BLaER1 treated with 17β-estradiol and CSF1 and Interleukin-3, amounts not matched to agents 10 nM and 100 nM (cell line): ENCODE measurements at regions not wholly inside any gene's neighbourhood (a gene's known extent, or its start where the extent isn't known, plus 50 kb on each side); places are given as distances from the start of the nearest gene placed in this dataset.

Source experiments
- H3K27ac ChIP-seq, 11 experiments: shearing (Covaris generic); formaldehyde crosslinking; 2 replicates each; pipeline ENCODE4 v1.8.1; 2022
- H3K27me3 ChIP-seq, 11 experiments: shearing (Covaris generic); formaldehyde crosslinking; 2 replicates each; pipeline ENCODE4 v1.8.1; 2022
- H3K36me3 ChIP-seq, 11 experiments: shearing (Covaris generic); formaldehyde crosslinking; 2 replicates each; pipeline ENCODE4 v1.8.1; 2022
- H3K4me1 ChIP-seq, 10 experiments: shearing (Covaris generic); formaldehyde crosslinking; 2 replicates each; pipeline ENCODE4 v1.8.1; 2022
- H3K4me2 ChIP-seq, 11 experiments: shearing (Covaris generic); formaldehyde crosslinking; 2 replicates each; pipeline ENCODE4 v1.8.1; 2022
- H3K4me3 ChIP-seq, 10 experiments: shearing (Covaris generic); formaldehyde crosslinking; 2 replicates each; pipeline ENCODE4 v1.8.1; 2022
- H3K9ac ChIP-seq, 11 experiments: shearing (Covaris generic); formaldehyde crosslinking; 2 replicates each; pipeline ENCODE4 v1.8.1; 2022
- H3K9me3 ChIP-seq, 11 experiments: shearing (Covaris generic); formaldehyde crosslinking; replicated peaks in 1 of 11; 2 replicates each; pipeline ENCODE4 v1.8.1; 2022
- H4K20me1 ChIP-seq, 11 experiments: shearing (Covaris generic); formaldehyde crosslinking; 2 replicates each; pipeline ENCODE4 v1.8.1; 2022
- Cebpa-rat ChIP-seq, 11 experiments: shearing (Covaris generic); IDR thresholded peaks; 2 replicates each; pipeline ENCODE4 v1.8.1; 2022

DNA sequence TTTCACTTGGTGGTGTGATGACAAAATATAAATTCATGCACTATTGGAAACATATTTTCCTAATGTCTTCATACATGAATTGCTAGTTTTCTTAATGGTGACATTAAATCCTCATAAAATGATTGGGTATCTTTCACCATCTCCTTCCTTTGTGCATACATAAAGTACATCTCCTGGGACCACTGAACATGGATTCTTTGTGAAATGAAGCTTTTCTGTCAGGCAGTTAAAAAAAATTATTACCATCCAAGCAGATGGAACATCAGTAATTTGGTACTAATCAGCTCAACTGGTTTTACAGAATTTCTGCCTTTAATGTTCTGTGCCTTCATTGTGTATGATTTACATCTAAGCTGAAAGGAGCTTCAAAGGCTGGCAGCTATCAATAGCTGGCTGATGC is 891.7 kb upstream of the SLC10A2 start:
- TF ChIP-seq Cebpa-rat (IDR thresholded peaks at IDR 0.05) = no peak
- Histone ChIP-seq H3K9ac (no peak overlapping the region), H3K4me2 (no peak overlapping the region)

DNA sequence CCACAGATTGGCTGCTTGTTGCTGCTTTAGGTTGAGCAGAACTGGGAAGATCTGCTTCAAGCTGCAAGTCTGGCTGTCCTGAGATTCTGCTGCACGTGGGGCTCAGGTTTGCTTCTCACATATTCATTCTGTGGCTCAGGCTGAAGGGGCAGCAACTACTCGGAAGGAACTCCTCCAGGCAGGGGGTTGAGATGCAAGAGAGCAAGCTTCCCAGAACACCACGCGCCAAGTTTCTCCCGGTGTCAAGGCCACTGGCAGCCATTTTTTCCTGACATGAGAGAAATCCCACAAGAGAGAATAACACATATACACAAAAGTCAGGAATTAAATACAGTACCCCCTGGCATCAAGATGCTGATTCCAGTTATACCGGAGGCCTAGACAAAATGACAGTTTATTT is 887.6 kb upstream of the SLC10A2 start:
- peaks cover 0 to 13% (median 0%) of the 10 kb centered on the region in 10 experiments; a peak in 5 of 20 replicates for H3K4me1 ChIP-seq
- no peak overlapping the region for H3K27ac ChIP-seq
- H3K9me3 ChIP-seq = no peaks in the 10 kb centered on the region
- H3K9ac ChIP-seq = no peak overlapping the region
- H3K36me3 ChIP-seq = no peaks in the 10 kb centered on the region
- H4K20me1 ChIP-seq = no peaks in the 10 kb centered on the region
- TF ChIP-seq Cebpa-rat (IDR thresholded peaks at IDR 0.05) = no peak
- H3K27me3 ChIP-seq = no peaks in the 10 kb centered on the region
- H3K4me3 ChIP-seq = no peak overlapping the region
- H3K4me2 ChIP-seq = no peak overlapping the region

More for the DNA sequence above, 891.7 kb upstream of the SLC10A2 start:
- Histone ChIP-seq H3K9me3 (no peaks in the 10 kb centered on the region), H3K27me3 (no peaks in the 10 kb centered on the region), H3K27ac (no peak overlapping the region), H3K4me3 (no peak overlapping the region), H3K4me1 (peaks cover 0 to 8% (median 0%) of the 10 kb centered on the region in 10 experiments; a peak in 5 of 20 replicates), H4K20me1 (no peaks in the 10 kb centered on the region), H3K36me3 (no peaks in the 10 kb centered on the region)

DNA sequence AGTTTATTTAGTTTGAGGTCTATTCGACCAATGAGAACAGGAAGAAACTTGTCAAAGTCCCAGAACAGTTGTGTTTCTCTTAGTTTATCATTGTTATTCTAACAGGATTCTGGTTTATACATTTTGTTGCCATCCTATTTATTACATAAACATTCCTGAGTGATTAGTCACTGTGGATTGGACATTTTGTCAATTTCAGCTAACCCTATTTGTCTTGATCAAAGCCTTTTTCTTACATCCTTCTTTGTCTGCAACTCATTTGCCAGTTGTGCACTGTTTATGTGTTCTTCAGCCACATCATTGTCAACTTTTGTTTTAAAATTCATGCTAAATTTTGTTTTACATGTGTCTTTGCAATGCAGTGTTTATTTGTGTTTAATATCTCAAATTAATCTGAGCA is 886.0 kb upstream of the SLC10A2 start:
- H3K4me3 ChIP-seq = no peak overlapping the region
- H3K27ac ChIP-seq = no peak overlapping the region
- TF ChIP-seq Cebpa-rat (IDR thresholded peaks at IDR 0.05) = no peak
- no peaks in the 10 kb centered on the region for H4K20me1 ChIP-seq
- H3K9me3 ChIP-seq = no peaks in the 10 kb centered on the region
- no peaks in the 10 kb centered on the region for H3K36me3 ChIP-seq
- H3K4me2 ChIP-seq = no peak overlapping the region
- no peak overlapping the region for H3K9ac ChIP-seq
- H3K4me1 ChIP-seq = peaks cover 0 to 13% (median 0%) of the 10 kb centered on the region in 10 experiments; a peak in 5 of 20 replicates
- H3K27me3 ChIP-seq = no peaks in the 10 kb centered on the region

DNA sequence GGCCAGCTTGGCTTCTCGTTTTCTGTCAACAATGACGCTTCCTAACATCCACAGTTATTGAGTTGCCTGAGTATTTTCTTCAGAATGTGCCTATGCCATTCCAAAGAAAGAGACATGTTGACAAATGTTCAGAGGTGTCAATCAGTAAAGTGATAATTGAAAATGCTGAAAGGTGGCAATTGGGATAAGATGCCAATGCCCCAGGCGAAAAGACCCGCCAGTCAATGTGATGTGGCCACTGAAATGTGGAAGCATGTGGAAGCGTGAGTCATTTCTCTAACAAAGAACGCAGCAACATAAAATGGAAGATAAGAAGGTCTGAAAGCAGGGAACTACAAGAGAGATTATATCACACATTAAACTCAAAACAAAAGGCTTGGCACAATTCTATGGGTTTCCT is 882.2 kb upstream of the SLC10A2 start:
- Histone ChIP-seq H3K27me3 (no peaks in the 10 kb centered on the region), H3K4me2 (no peak overlapping the region), H3K4me3 (no peak overlapping the region), H3K9me3 (no peaks in the 10 kb centered on the region), H4K20me1 (no peaks in the 10 kb centered on the region), H3K27ac (no peak overlapping the region), H3K36me3 (no peaks in the 10 kb centered on the region), H3K9ac (no peak overlapping the region), H3K4me1 (peaks cover 0 to 11% (median 0%) of the 10 kb centered on the region in 10 experiments; a peak in 5 of 20 replicates)
- TF ChIP-seq Cebpa-rat (IDR thresholded peaks at IDR 0.05) = no peak

DNA sequence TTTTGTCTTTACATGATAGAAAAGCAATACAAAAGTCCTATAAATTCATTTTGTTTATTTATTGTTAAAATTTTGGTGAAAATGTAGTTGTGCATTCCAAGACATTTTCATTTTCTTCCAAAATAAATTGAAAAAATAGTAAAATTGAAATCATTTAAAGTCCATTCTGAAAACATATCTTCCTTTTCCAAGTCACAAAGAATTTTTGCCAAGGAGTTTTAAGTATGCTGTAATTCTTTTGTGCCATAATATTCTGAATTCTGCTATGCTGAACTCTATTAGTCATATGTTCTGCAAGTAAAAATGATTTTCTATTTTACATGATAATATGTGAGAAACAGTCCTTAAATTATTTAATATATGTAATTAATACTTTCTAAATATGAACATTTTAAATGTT is 879.6 kb upstream of the SLC10A2 start:
- no peak overlapping the region for H3K27ac ChIP-seq
- no peak for TF ChIP-seq Cebpa-rat (IDR thresholded peaks at IDR 0.05)
- no peaks in the 10 kb centered on the region for H4K20me1 ChIP-seq
- H3K4me2 ChIP-seq = no peak overlapping the region
- no peaks in the 10 kb centered on the region for H3K4me1 ChIP-seq
- H3K4me3 ChIP-seq = no peak overlapping the region
- no peaks in the 10 kb centered on the region for H3K27me3 ChIP-seq
- H3K9me3 ChIP-seq = 0 out of 22 replicates have a peak, but pooled peaks cover 0 to 3% (median 0%) of the 10 kb centered on the region in 11 experiments
- H3K36me3 ChIP-seq = no peaks in the 10 kb centered on the region
- H3K9ac ChIP-seq = no peak overlapping the region

DNA sequence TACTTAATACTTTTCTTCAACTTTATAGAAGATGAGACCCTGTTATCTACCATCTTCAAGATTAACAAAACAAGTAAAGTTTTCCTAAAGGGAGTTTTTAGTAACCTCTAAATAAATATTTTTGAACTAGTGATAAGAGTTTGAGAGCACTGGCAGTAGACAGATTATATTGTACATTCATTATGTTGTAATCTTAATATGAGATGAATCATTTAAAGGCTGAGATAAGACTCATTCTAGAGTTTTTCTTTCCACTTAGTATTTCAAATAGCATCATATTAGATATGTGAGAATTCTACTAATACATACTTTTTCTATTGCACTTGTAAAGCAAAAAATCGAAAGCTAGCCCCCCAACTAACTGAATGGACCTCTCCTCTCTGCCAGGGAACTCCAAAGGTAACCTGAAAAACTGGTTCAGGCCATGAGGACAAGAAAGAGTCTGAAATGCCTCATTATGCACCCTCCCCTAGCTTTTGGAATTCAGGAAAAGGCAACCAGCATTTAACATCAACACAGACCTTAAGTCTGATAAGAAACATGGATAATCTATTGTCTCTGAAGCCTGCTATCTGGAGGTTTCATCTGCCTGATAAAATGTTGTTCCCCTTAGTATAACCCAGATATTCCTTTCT is 875.4 kb upstream of the SLC10A2 start:
- no peak for TF ChIP-seq Cebpa-rat (IDR thresholded peaks at IDR 0.05)
- H3K27me3 ChIP-seq = no peaks in the 10 kb centered on the region
- H4K20me1 ChIP-seq = no peaks in the 10 kb centered on the region

DNA sequence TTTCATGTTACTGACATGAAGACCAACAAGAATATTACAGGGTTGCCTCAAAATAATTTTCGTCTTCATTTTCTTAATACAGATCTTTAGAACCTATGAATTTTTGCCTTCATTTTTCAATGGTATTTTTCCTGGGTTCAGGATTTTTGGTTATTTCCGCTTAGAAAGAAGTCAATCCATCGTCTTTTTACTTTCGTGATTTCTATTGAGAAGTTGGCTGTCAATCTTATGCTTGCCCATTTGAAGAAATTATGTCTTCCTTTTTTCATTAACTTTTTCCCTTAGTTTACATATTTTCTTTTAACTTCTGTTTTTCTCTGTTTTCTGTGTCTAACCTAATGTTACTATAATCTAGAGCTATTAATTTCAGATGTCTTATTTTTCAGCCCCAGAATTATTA is 868.9 kb upstream of the SLC10A2 start:
- no peak overlapping the region for H3K4me3 ChIP-seq
- no peak overlapping the region for H3K9ac ChIP-seq
- no peaks in the 10 kb centered on the region for H3K4me1 ChIP-seq
- no peaks in the 10 kb centered on the region for H3K27me3 ChIP-seq
- H3K4me2 ChIP-seq = no peak overlapping the region
- H3K9me3 ChIP-seq = peaks cover 0 to 7% (median 0%) of the 10 kb centered on the region in 11 experiments; a peak in 3 of 22 replicates
- H3K36me3 ChIP-seq = no peaks in the 10 kb centered on the region
- TF ChIP-seq Cebpa-rat (IDR thresholded peaks at IDR 0.05) = no peak
- H4K20me1 ChIP-seq = no peaks in the 10 kb centered on the region
- no peak overlapping the region for H3K27ac ChIP-seq

More for the DNA sequence above, 875.4 kb upstream of the SLC10A2 start:
- Histone ChIP-seq H3K4me1 (no peaks in the 10 kb centered on the region), H3K9ac (no peak overlapping the region), H3K27ac (no peak overlapping the region), H3K4me3 (no peak overlapping the region), H3K4me2 (no peak overlapping the region), H3K9me3 (peaks cover 0 to 7% (median 0%) of the 10 kb centered on the region in 11 experiments; a peak in 3 of 22 replicates), H3K36me3 (no peaks in the 10 kb centered on the region)

DNA sequence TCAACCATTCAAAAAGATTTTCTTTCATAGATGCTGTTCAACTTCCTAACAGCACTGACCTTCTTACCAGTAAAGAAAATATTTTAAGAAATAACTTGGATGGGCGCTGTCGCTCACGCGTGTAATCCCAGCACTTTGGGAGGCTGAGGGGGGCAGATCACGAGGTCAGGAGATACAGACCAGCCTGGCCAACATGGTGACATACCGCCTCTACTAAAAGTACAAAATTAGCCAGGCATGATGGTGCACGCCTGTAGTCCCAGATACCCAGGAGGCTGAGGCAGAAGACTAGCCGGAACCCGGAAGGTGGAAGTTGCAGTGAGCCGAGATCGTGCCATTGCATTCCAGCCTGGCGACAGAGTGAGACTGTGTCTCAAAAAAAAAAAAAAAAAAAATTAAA is 865.7 kb upstream of the SLC10A2 start:
- Histone ChIP-seq H3K9me3 (no peaks in the 10 kb centered on the region), H3K9ac (no peak overlapping the region), H3K36me3 (no peaks in the 10 kb centered on the region), H3K4me2 (no peak overlapping the region), H4K20me1 (no peaks in the 10 kb centered on the region), H3K27me3 (no peaks in the 10 kb centered on the region), H3K27ac (no peak overlapping the region), H3K4me1 (no peaks in the 10 kb centered on the region), H3K4me3 (no peak overlapping the region)
- no peak for TF ChIP-seq Cebpa-rat (IDR thresholded peaks at IDR 0.05)

DNA sequence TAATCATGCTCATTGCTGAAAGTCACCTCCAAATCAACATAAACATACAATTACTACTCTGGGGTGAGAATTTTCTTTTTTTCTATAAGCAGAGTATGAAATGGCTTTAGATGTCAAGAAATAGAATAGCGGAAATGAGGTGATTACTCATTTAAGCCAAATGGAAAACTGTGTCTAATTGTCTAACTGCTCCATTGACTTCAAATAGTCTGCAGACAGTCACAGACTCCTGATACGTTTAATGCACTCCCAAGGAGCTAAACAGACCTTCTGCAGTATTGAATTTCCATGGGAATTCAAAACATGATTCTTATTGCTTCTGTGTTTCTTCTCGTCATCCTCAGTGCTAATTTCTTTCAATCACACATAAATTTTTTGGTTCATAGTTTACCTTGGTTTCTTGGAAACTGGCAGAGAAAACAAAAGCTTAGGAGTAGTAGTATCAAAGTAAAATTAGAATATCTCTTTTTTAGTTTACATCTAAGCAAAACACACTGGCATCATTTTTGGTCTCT is 865.2 kb upstream of the SLC10A2 start:
- Histone ChIP-seq H3K27ac (no peak overlapping the region), H3K36me3 (no peaks in the 10 kb centered on the region), H3K4me2 (no peak overlapping the region), H3K4me1 (no peaks in the 10 kb centered on the region), H3K27me3 (no peaks in the 10 kb centered on the region), H4K20me1 (no peaks in the 10 kb centered on the region), H3K9me3 (no peaks in the 10 kb centered on the region), H3K4me3 (no peak overlapping the region), H3K9ac (no peak overlapping the region)
- TF ChIP-seq Cebpa-rat (IDR thresholded peaks at IDR 0.05) = no peak

DNA sequence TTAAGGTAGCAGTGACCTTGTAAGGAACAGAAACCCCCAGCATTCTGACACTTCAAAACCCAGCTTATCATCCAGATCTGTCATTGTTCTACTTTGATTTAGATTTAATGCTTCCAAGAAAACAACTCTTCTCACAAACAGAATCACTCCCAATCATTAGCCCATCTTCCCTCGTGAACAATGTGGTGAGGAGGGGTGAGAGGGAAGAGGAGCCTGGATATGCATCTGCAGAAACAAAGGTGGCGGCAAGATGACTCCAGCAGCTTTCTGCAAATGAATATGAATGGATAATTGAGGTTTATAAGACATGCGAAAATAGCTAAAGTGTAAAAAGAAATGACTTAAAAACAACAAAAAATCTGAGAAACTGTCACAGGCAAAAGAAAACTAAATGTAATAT is 859.9 kb upstream of the SLC10A2 start:
- no peaks in the 10 kb centered on the region for H3K9me3 ChIP-seq
- no peaks in the 10 kb centered on the region for H3K36me3 ChIP-seq
- TF ChIP-seq Cebpa-rat (IDR thresholded peaks at IDR 0.05) = no peak
- no peaks in the 10 kb centered on the region for H3K27me3 ChIP-seq
- H3K27ac ChIP-seq = no peak overlapping the region
- H3K9ac ChIP-seq = no peak overlapping the region
- H3K4me1 ChIP-seq = no peaks in the 10 kb centered on the region
- no peak overlapping the region for H3K4me3 ChIP-seq
- no peak overlapping the region for H3K4me2 ChIP-seq
- H4K20me1 ChIP-seq = no peaks in the 10 kb centered on the region
